Fibroblast of gingiva (primary cell): ENCODE measurements at regions not wholly inside any gene's neighbourhood (a gene's known extent, or its start where the extent isn't known, plus 50 kb on each side); places are given as distances from the start of the nearest gene placed in this dataset.
"Not testable (repeated sequence)": the region's sequence is repeated elsewhere in the genome, so short reads cannot be mapped to it uniquely, and the experiment has no call there.

Source experiments
- DNase-seq: peaks from one replicate; pipeline ENCODE4 v3.0.0-alpha.2; 2011; ENCODE audit warnings: low read depth

- no peak for DNase-seq
Measured at GRCh38 chr12:7591531-7591930, 74.2 kb downstream of the APOBEC1 start.

GRCh38 chr12:7590085-7590484 lies 75.6 kb downstream of the APOBEC1 start:
- DNase-seq, result not testable (repeated sequence)

GRCh38 chr12:7588742-7589329 lies 76.9 kb downstream of the APOBEC1 start:
- peak; percentile 22 for DNase-seq

- DNase-seq, result not testable (repeated sequence)
Measured at GRCh38 chr12:7584137-7584536, 80.6 kb upstream of the CD163 start.

GRCh38 chr12:7583471-7583870 lies 79.9 kb upstream of the CD163 start:
- no peak for DNase-seq

- no peak for DNase-seq
Measured at GRCh38 chr12:7582796-7583195, 79.2 kb upstream of the CD163 start.

- no peak for DNase-seq
Measured at GRCh38 chr12:7581625-7582024, 78.0 kb upstream of the CD163 start.

GRCh38 chr12:7581046-7581445 lies 77.5 kb upstream of the CD163 start:
- DNase-seq, result no peak

GRCh38 chr12:7571257-7571656 lies 67.7 kb upstream of the CD163 start:
- no peak for DNase-seq

GRCh38 chr12:7557227-7557626 lies 53.6 kb upstream of the CD163 start:
- no peak for DNase-seq

GRCh38 chr12:7555752-7556151 lies 52.2 kb upstream of the CD163 start:
- peak; percentile 71 for DNase-seq

- DNase-seq, result not testable (repeated sequence)
Measured at GRCh38 chr12:7554831-7555230, 51.3 kb upstream of the CD163 start.
